H1 (cell line): ENCODE measurements at regions not wholly inside any gene's neighbourhood (a gene's known extent, or its start where the extent isn't known, plus 50 kb on each side); places are given as distances from the start of the nearest gene placed in this dataset.

Experiments
- CTCF ChIA-PET: fragments of 300-600 bp; sonication (Branson Sonifier 250); formaldehyde crosslinking; loops from one replicate; lab custom pipeline; 2021; ENCODE audit not compliant: partially characterized antibody; lab: Charles Lee
- POLR2A ChIA-PET: fragments of 300-600 bp; sonication (Branson Sonifier 250); formaldehyde crosslinking; loops from one replicate; lab custom pipeline; 2021; ENCODE audit warnings: inconsistent platforms; ENCODE audit not compliant: partially characterized antibody; lab: Charles Lee
- DNase-seq, 2 experiments: peaks; one replicate each; pipeline versions ENCODE4 v3.0.0 to v3.0.0-alpha.2; 2010 to 2022; ENCODE audit warnings: low spot score in 2 of 2, low read depth in 1 of 2, mixed read lengths in 1 of 2
- FAIRE-seq: peaks from 2 replicates; lab custom pipeline; 2011; peaks lifted over from hg19 to GRCh38; lab: Jason Lieb, UNC
- H2AFZ ChIP-seq: 2 replicates; pipeline ENCODE4 v1.8.1; 2012; ENCODE audit warnings: low read length, inconsistent platforms
- H2AK5ac ChIP-seq: 2 replicates; pipeline ENCODE4 v1.6.1; 2013; ENCODE audit warnings: low read depth, low read length
- H2BK120ac ChIP-seq: replicated peaks from 2 replicates; pipeline ENCODE3; 2013; ENCODE audit warnings: low read depth, low read length, inconsistent platforms
- H2BK12ac ChIP-seq: 2 replicates; pipeline ENCODE4 v1.6.1; 2013; ENCODE audit warnings: low read depth, low read length
- H2BK15ac ChIP-seq: 2 replicates; pipeline ENCODE4 v1.6.1; 2013; ENCODE audit warnings: low read length
- H2BK20ac ChIP-seq: 2 replicates; pipeline ENCODE4 v1.6.1; 2013; ENCODE audit warnings: low read length
- H2BK5ac ChIP-seq: 2 replicates; pipeline ENCODE4 v1.6.1; 2013; ENCODE audit warnings: low read depth, low read length
- H3K14ac ChIP-seq: 2 replicates; pipeline ENCODE4 v1.6.1; 2013; ENCODE audit warnings: inconsistent platforms; ENCODE audit not compliant: insufficient read length
- H3K18ac ChIP-seq: 2 replicates; pipeline ENCODE4 v1.6.1; 2013; ENCODE audit warnings: low read length; ENCODE audit errors: extremely low read depth
- H3K23ac ChIP-seq: 2 replicates; pipeline ENCODE4 v1.6.1; 2013; ENCODE audit warnings: inconsistent platforms; ENCODE audit not compliant: insufficient read length
- H3K23me2 ChIP-seq: 2 replicates; pipeline ENCODE4 v1.6.1; 2013; ENCODE audit warnings: low read depth, low read length
- H3K27ac ChIP-seq: 2 replicates; pipeline ENCODE4 v1.6.1; 2011; ENCODE audit warnings: low read depth, low read length, inconsistent platforms
- H3K27me3 ChIP-seq, 4 experiments: replicated peaks in 1 of 4; 1 replicate in 1 of 4; 2 replicates in 3 of 4; pipeline versions ENCODE4 v1.6.1 to v1.8.1; 2011 to 2013; ENCODE audit warnings: low read length in 3 of 4, mild to moderate bottlenecking in 3 of 4, inconsistent platforms in 2 of 4, mixed read lengths in 2 of 4, moderate library complexity in 1 of 4; ENCODE audit not compliant: control insufficient read depth in 3 of 4, insufficient read depth in 3 of 4; ENCODE audit errors: extremely low read depth in 1 of 4
- H3K36me3 ChIP-seq, 4 experiments: 2 replicates each; pipeline versions ENCODE4 v1.6.1 to v1.8.1; 2011 to 2013; ENCODE audit warnings: mild to moderate bottlenecking in 4 of 4, low read length in 3 of 4, moderate library complexity in 2 of 4, control low read depth in 1 of 4, inconsistent platforms in 1 of 4; ENCODE audit not compliant: insufficient read depth in 4 of 4, control insufficient read depth in 2 of 4
- H3K4ac ChIP-seq: replicated peaks from 2 replicates; pipeline ENCODE3; 2013; ENCODE audit warnings: low read length, low read depth, mixed read lengths, inconsistent platforms; ENCODE audit not compliant: insufficient read length
- H3K4me1 ChIP-seq, 4 experiments: replicated peaks in 1 of 4; 1 replicate in 1 of 4; 2 replicates in 3 of 4; pipeline versions ENCODE4 v1.6.1 to v1.8.1; 2011 to 2013; ENCODE audit warnings: low read length in 3 of 4, inconsistent platforms in 2 of 4, mixed read lengths in 1 of 4; ENCODE audit not compliant: insufficient read depth in 4 of 4, control insufficient read depth in 3 of 4
- H3K4me2 ChIP-seq, 2 experiments: 2 replicates each; pipeline versions ENCODE4 v1.6.1 to v1.8.1; 2011 to 2013; ENCODE audit warnings: low read depth in 2 of 2, low read length in 2 of 2, control low read depth in 1 of 2, inconsistent platforms in 1 of 2, mild to moderate bottlenecking in 1 of 2; ENCODE audit not compliant: insufficient read depth in 1 of 2
- H3K4me3 ChIP-seq, 4 experiments: fragments of 200-600, 300-600 bp in 1 of 4; sonication (generic), shearing (Covaris generic), sonication (Bioruptor Twin) in 1 of 4; 2 replicates each; pipeline versions ENCODE4 v1.5.1 to v1.8.1; 2011 to 2016; ENCODE audit warnings: low read length in 4 of 4, low read depth in 3 of 4, control low read depth in 2 of 4, inconsistent platforms in 2 of 4, mild to moderate bottlenecking in 2 of 4, mixed read lengths in 1 of 4, moderate library complexity in 1 of 4; ENCODE audit not compliant: insufficient read depth in 2 of 4; ENCODE audit errors: extremely low read depth in 1 of 4
- H3K56ac ChIP-seq: replicated peaks from 2 replicates; pipeline ENCODE3; 2013; ENCODE audit warnings: low read depth, mild to moderate bottlenecking, mixed read lengths, low read length, inconsistent platforms; ENCODE audit not compliant: insufficient read length
- H3K79me1 ChIP-seq: 2 replicates; pipeline ENCODE4 v1.6.1; 2013; ENCODE audit warnings: low read depth, low read length, control low read depth
- H3K79me2 ChIP-seq, 2 experiments: 2 replicates each; pipeline versions ENCODE4 v1.6.1 to v1.8.1; 2012 to 2013; ENCODE audit warnings: low read length in 2 of 2, mild to moderate bottlenecking in 2 of 2, inconsistent platforms in 1 of 2; ENCODE audit not compliant: insufficient read depth in 2 of 2, control insufficient read depth in 1 of 2
- H3K9ac ChIP-seq, 4 experiments: replicated peaks in 1 of 4; 1 replicate in 1 of 4; 2 replicates in 3 of 4; pipeline versions ENCODE4 v1.6.1 to v1.8.1; 2011 to 2013; ENCODE audit warnings: low read depth in 3 of 4, low read length in 3 of 4, control low read depth in 2 of 4, mild to moderate bottlenecking in 2 of 4, moderate library complexity in 2 of 4, inconsistent platforms in 1 of 4; ENCODE audit errors: extremely low read depth in 1 of 4
- H3K9me3 ChIP-seq, 2 experiments: 2 replicates each; pipeline versions ENCODE4 v1.6.1 to v1.8.1; 2012 to 2013; ENCODE audit warnings: mild to moderate bottlenecking in 2 of 2, moderate library complexity in 2 of 2, control low read depth in 1 of 2, inconsistent platforms in 1 of 2, low read depth in 1 of 2, low read length in 1 of 2, mixed read lengths in 1 of 2; ENCODE audit not compliant: insufficient read depth in 2 of 2
- H4K20me1 ChIP-seq, 2 experiments: replicated peaks in 1 of 2; 2 replicates each; pipeline versions ENCODE3 to v1.8.1; 2011 to 2013; ENCODE audit warnings: inconsistent platforms in 2 of 2, low read length in 2 of 2, mild to moderate bottlenecking in 1 of 2; ENCODE audit not compliant: insufficient read depth in 2 of 2, control insufficient read depth in 1 of 2
- H4K5ac ChIP-seq: 2 replicates; pipeline ENCODE4 v1.6.1; 2013; ENCODE audit warnings: low read length, low read depth, mixed read lengths, inconsistent platforms; ENCODE audit not compliant: insufficient read length
- H4K8ac ChIP-seq: 2 replicates; pipeline ENCODE4 v1.8.0; 2013; ENCODE audit warnings: mild to moderate bottlenecking, moderate library complexity, low read length, inconsistent platforms; ENCODE audit not compliant: insufficient read depth; ENCODE audit errors: extremely low read depth
- H4K91ac ChIP-seq: replicated peaks from 2 replicates; pipeline ENCODE3; 2013; ENCODE audit warnings: low read length, mixed read lengths, inconsistent platforms; ENCODE audit not compliant: insufficient read length
- HDAC2 ChIP-seq, 2 experiments: fragments of 300-600 bp in 1 of 2; sonication (generic) in 1 of 2; IDR thresholded peaks; 2 replicates each; pipeline ENCODE4 v1.6.1; 2011 to 2012; ENCODE audit warnings: low read depth in 2 of 2, low read length in 2 of 2, mild to moderate bottlenecking in 2 of 2, moderate library complexity in 2 of 2, borderline replicate concordance in 1 of 2, inconsistent platforms in 1 of 2
- KDM5A ChIP-seq: fragments of 200-600 bp; IDR thresholded peaks from 2 replicates; pipeline ENCODE4 v1.7.1; 2012; ENCODE audit warnings: mild to moderate bottlenecking, low read length, inconsistent platforms, mixed read lengths
- POLR2A ChIP-seq, 2 experiments: IDR thresholded peaks; 1 replicate in 1 of 2; 2 replicates in 1 of 2; pipeline ENCODE4 v1.6.1; 2011; ENCODE audit warnings: low read depth in 2 of 2, low read length in 2 of 2, mild to moderate bottlenecking in 2 of 2; ENCODE audit errors: control extremely low read depth in 1 of 2

GRCh38 chr5:92704590-92704989 lies 876.4 kb downstream of the NR2F1-AS1 start:
- CTCF ChIA-PET: interaction anchor here (0.6 kb wide), 1 partner anchor 1382 kb away, joined by 3 read pairs; no protein-coding TSS in a partner anchor
- no peak overlapping the region for H3K4me2 ChIP-seq
- H3K79me1 ChIP-seq: no peaks in the 10 kb centered on the region

More at GRCh38 chr5:92704590-92704989, 876.4 kb downstream of the NR2F1-AS1 start:
- Histone ChIP-seq H3K27ac (no peak overlapping the region), H3K4me3 (no peak overlapping the region), H3K4ac (no peak overlapping the region), H3K14ac (no peak overlapping the region), H4K8ac (no peak overlapping the region), H2AK5ac (no peak overlapping the region), H2BK5ac (no peak overlapping the region), H2BK12ac (no peak overlapping the region), H4K5ac (no peak overlapping the region), H2AFZ (no peak overlapping the region), H3K56ac (no peak overlapping the region), H2BK15ac (no peak overlapping the region), H4K91ac (no peak overlapping the region), H4K20me1 (no peaks in the 10 kb centered on the region), H2BK120ac (no peak overlapping the region), H3K27me3 (no peaks in the 10 kb centered on the region), H3K4me1 (no peaks in the 10 kb centered on the region), H3K9me3 (no peaks in the 10 kb centered on the region), H3K18ac (no peak overlapping the region), H2BK20ac (no peak overlapping the region), H3K79me2 (no peaks in the 10 kb centered on the region), H3K36me3 (no peaks in the 10 kb centered on the region), H3K23ac (no peak overlapping the region), H3K9ac (no peak overlapping the region), H3K23me2 (no peaks in the 10 kb centered on the region)
- DNase-seq (no peak), FAIRE-seq (no peak)
- no peak for TF ChIP-seq POLR2A (IDR thresholded peaks at IDR 0.05; ENCODE audit: control extremely low read depth in 1 of 2, low read depth in 2 of 2, low read length in 2 of 2)
- TF ChIP-seq KDM5A: no peak
- TF ChIP-seq HDAC2 (IDR thresholded peaks at IDR 0.05; ENCODE audit: borderline replicate concordance in 1 of 2, low read depth in 2 of 2, low read length in 2 of 2): no peak
- POLR2A ChIA-PET: no interaction called here
